Breast epithelium (tissue), 3 donors: ENCODE measurements at regions not wholly inside any gene's neighbourhood (a gene's known extent, or its start where the extent isn't known, plus 50 kb on each side); places are given as distances from the start of the nearest gene placed in this dataset.

Source experiments
- POLR2A ChIP-seq: fragments of 450-650 bp; IDR thresholded peaks from one replicate; pipeline ENCODE4 v1.6.1; 2016; ENCODE audit warnings: antibody characterized with exemption, mild to moderate bottlenecking, moderate library complexity
- TF ChIP-seq, protein P1 (sequence below), 3 donors: fragments of 450-650 bp; IDR thresholded peaks; one replicate each; pipeline ENCODE4 v1.5.1; 2016 to 2017; ENCODE audit warnings: antibody characterized with exemption in 3 of 3, mild to moderate bottlenecking in 3 of 3, moderate library complexity in 3 of 3

DNA sequence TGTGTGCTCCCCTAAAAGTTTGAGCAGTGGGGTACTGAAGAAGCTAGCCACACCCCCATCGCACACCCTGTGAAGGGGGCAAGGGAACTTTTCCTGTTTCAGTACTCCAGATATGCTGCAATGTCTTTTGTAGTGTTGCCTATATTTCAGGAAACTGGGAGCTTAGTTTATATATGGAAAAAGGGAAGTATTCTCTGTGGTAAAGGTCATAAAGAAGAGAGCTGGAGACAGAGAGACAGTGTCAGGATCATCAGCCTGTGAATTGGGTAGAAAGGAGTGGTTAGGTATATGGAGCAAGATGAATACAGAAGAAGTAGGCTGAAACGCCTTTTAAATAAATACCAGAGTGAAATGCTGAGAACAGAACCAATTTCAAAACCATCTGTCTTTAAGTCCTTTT, 82.2 kb upstream of the C9orf72 start:
- no peak for TF ChIP-seq POLR2A
- TF ChIP-seq, protein P1, sequence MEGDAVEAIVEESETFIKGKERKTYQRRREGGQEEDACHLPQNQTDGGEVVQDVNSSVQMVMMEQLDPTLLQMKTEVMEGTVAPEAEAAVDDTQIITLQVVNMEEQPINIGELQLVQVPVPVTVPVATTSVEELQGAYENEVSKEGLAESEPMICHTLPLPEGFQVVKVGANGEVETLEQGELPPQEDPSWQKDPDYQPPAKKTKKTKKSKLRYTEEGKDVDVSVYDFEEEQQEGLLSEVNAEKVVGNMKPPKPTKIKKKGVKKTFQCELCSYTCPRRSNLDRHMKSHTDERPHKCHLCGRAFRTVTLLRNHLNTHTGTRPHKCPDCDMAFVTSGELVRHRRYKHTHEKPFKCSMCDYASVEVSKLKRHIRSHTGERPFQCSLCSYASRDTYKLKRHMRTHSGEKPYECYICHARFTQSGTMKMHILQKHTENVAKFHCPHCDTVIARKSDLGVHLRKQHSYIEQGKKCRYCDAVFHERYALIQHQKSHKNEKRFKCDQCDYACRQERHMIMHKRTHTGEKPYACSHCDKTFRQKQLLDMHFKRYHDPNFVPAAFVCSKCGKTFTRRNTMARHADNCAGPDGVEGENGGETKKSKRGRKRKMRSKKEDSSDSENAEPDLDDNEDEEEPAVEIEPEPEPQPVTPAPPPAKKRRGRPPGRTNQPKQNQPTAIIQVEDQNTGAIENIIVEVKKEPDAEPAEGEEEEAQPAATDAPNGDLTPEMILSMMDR (IDR thresholded peaks at IDR 0.05) = no peak
